PC-3 (cell line): ENCODE measurements at regions not wholly inside any gene's neighbourhood (a gene's known extent, or its start where the extent isn't known, plus 50 kb on each side); places are given as distances from the start of the nearest gene placed in this dataset.
"Not testable (repeated sequence)": the region's sequence is repeated elsewhere in the genome, so short reads cannot be mapped to it uniquely, and the experiment has no call there.

Experiments
- ATAC-seq: fragments of 200-7000 bp; cut with Tn5 transposase; 2 replicates; pipeline ENCODE4 v1.9.1; 2020; ENCODE audit warnings: mild to moderate bottlenecking, moderate library complexity
- BruUV-seq: library from RNA; stranded (reverse); fragments of 400-500 nt; replicated peaks from 2 replicates; lab custom pipeline; 2021; lab: Mats Ljungman, UMichigan
- CTCF ChIA-PET: fragments of 300-600 bp; sonication (Branson Sonifier 250); formaldehyde crosslinking; loops from one replicate; lab custom pipeline; 2022; ENCODE audit warnings: antibody characterized with exemption; lab: Charles Lee
- POLR2A ChIA-PET: fragments of 300-600 bp; sonication (Branson Sonifier 250); formaldehyde crosslinking; loops from one replicate; lab custom pipeline; 2022; ENCODE audit warnings: antibody characterized with exemption; ENCODE audit not compliant: unreplicated experiment; lab: Charles Lee
- DNase-seq: peaks from one replicate; pipeline ENCODE4 v3.0.0-alpha.2; 2015
- H2AFZ ChIP-seq: fragments of 300-600 bp; sonication (generic); 2 replicates; pipeline ENCODE4 v1.6.0; 2016; ENCODE audit warnings: antibody characterized with exemption, low read length
- H3F3A ChIP-seq: fragments of 300-600 bp; sonication (generic); one replicate; pipeline ENCODE4 v1.6.0; 2017; ENCODE audit warnings: antibody characterized with exemption, low read length, control low read depth, mild to moderate bottlenecking; ENCODE audit not compliant: unreplicated experiment
- H3K27ac ChIP-seq: fragments of 300-600 bp; sonication (generic); 2 replicates; pipeline ENCODE4 v1.5.1; 2016; ENCODE audit warnings: mild to moderate bottlenecking, low read length
- H3K27me3 ChIP-seq: fragments of 300-600 bp; sonication (generic); 2 replicates; pipeline ENCODE4 v1.6.1; 2016; ENCODE audit warnings: low read length, mixed read lengths
- H3K36me3 ChIP-seq: fragments of 300-600 bp; sonication (generic); 2 replicates; pipeline ENCODE4 v1.6.1; 2016; ENCODE audit warnings: low read depth, mixed run types, low read length, mixed read lengths
- H3K4me1 ChIP-seq: fragments of 300-600 bp; sonication (generic); 2 replicates; pipeline ENCODE4 v1.5.1; 2016; ENCODE audit warnings: low read length; ENCODE audit not compliant: insufficient read depth
- H3K4me2 ChIP-seq: fragments of 300-600 bp; sonication (generic); 2 replicates; pipeline ENCODE4 v1.6.0; 2016; ENCODE audit warnings: low read length
- H3K4me3 ChIP-seq: fragments of 300-600 bp; sonication (generic); 2 replicates; pipeline ENCODE4 v1.5.1; 2016; ENCODE audit warnings: mild to moderate bottlenecking, low read length, mixed read lengths
- H3K79me2 ChIP-seq: fragments of 300-600 bp; sonication (generic); 2 replicates; pipeline ENCODE4 v1.6.1; 2017; ENCODE audit warnings: low read length, mixed read lengths
- H3K9ac ChIP-seq: fragments of 300-600 bp; sonication (generic); 2 replicates; pipeline ENCODE4 v1.6.0; 2016; ENCODE audit warnings: mild to moderate bottlenecking, low read length
- H3K9me2 ChIP-seq: fragments of 300-600 bp; sonication (generic); replicated peaks from 2 replicates; pipeline ENCODE4 v1.6.1; 2016; ENCODE audit warnings: mixed run types, low read length, mixed read lengths
- H3K9me3 ChIP-seq: fragments of 300-600 bp; sonication (generic); 2 replicates; pipeline ENCODE4 v1.6.1; 2016; ENCODE audit warnings: low read length, mixed read lengths
- H4K20me1 ChIP-seq: fragments of 300-600 bp; sonication (generic); 2 replicates; pipeline ENCODE4 v1.6.1; 2016; ENCODE audit warnings: low read length, mixed read lengths
- CTCF ChIP-seq: fragments of 300-600 bp; sonication (generic); conservative IDR thresholded peaks from 2 replicates; pipeline ENCODE4 v1.5.1; 2017; ENCODE audit warnings: antibody characterized with exemption, low read depth, mild to moderate bottlenecking, low read length
- EZH2 ChIP-seq: fragments of 300-600 bp; sonication (generic); IDR thresholded peaks from one replicate; pipeline ENCODE4 v1.6.1; 2017; ENCODE audit warnings: antibody characterized with exemption, mild to moderate bottlenecking, low read length; ENCODE audit not compliant: unreplicated experiment
- EZH2phosphoT487 ChIP-seq: fragments of 300-600 bp; sonication (generic); IDR thresholded peaks from 2 replicates; pipeline ENCODE4 v1.6.1; 2018; ENCODE audit warnings: mild to moderate bottlenecking, antibody characterized with exemption, low read length, borderline replicate concordance
- intact Hi-C: fragments of 100-400 bp; cut with micrococcal nuclease; formaldehyde crosslinking; loops from 2 replicates; pipeline ENCODE4 v1.9.0; 2023

GRCh38 chr3:170680593-170680992, 94.7 kb upstream of the SLC7A14 start:
- no peaks in the 10 kb centered on the region for H4K20me1 ChIP-seq
- TF ChIP-seq EZH2 (no peak), CTCF (no peak), EZH2phosphoT487 (no peak)
- intact Hi-C loops: no loop called here
- CTCF ChIA-PET: no interaction called here
- no peaks in the 10 kb centered on the region for H3F3A ChIP-seq
- no peaks in the 10 kb centered on the region for H3K79me2 ChIP-seq
- H3K36me3 ChIP-seq: no peaks in the 10 kb centered on the region
- DNase-seq (no peak), ATAC-seq (no peak)
- no peak overlapping the region for H3K9ac ChIP-seq
- H3K27me3 ChIP-seq: no peaks in the 10 kb centered on the region
- H3K4me3 ChIP-seq: no peak overlapping the region
- POLR2A ChIA-PET: no interaction called here
- no peaks in the 10 kb centered on the region for H3K4me1 ChIP-seq
- BruUV-seq: no TSS peak
- no peaks in the 10 kb centered on the region for H3K9me3 ChIP-seq
- no peak overlapping the region for H2AFZ ChIP-seq
- H3K9me2 ChIP-seq: no peaks in the 10 kb centered on the region
- H3K27ac ChIP-seq: no peak overlapping the region
- H3K4me2 ChIP-seq: no peak overlapping the region

GRCh38 chr3:170679190-170679589, 93.3 kb upstream of the SLC7A14 start:
- H4K20me1 ChIP-seq: no peaks in the 10 kb centered on the region
- no peak overlapping the region for H3K9ac ChIP-seq
- H3K9me3 ChIP-seq: no peaks in the 10 kb centered on the region
- no peaks in the 10 kb centered on the region for H3K36me3 ChIP-seq
- TF ChIP-seq EZH2phosphoT487 (no peak), EZH2 (no peak), CTCF (no peak)
- no peaks in the 10 kb centered on the region for H3K79me2 ChIP-seq
- H3K27me3 ChIP-seq: no peaks in the 10 kb centered on the region
- ATAC-seq: no peak
- no peaks in the 10 kb centered on the region for H3F3A ChIP-seq
- ChIA-PET POLR2A (no interaction called here), CTCF (no interaction called here)
- no peak for DNase-seq
- no peak overlapping the region for H3K4me3 ChIP-seq
- H3K9me2 ChIP-seq: no peaks in the 10 kb centered on the region
- no peak overlapping the region for H3K4me2 ChIP-seq
- intact Hi-C loops: no loop called here
- BruUV-seq: no TSS peak
- H3K27ac ChIP-seq: no peak overlapping the region
- H3K4me1 ChIP-seq: no peaks in the 10 kb centered on the region
- no peak overlapping the region for H2AFZ ChIP-seq

- Histone ChIP-seq H3K27ac (no peak overlapping the region), H3F3A (no peaks in the 10 kb centered on the region), H3K27me3 (no peaks in the 10 kb centered on the region), H3K4me3 (no peak overlapping the region), H3K79me2 (no peaks in the 10 kb centered on the region), H2AFZ (no peak overlapping the region), H3K9me3 (no peaks in the 10 kb centered on the region), H3K9me2 (no peaks in the 10 kb centered on the region), H3K9ac (no peak overlapping the region), H4K20me1 (no peaks in the 10 kb centered on the region), H3K4me2 (no peak overlapping the region), H3K4me1 (no peaks in the 10 kb centered on the region), H3K36me3 (no peaks in the 10 kb centered on the region)
- no TSS peak for BruUV-seq
- ATAC-seq (no peak), DNase-seq (no peak)
- TF ChIP-seq EZH2: no peak
- TF ChIP-seq EZH2phosphoT487: no peak
- no peak for TF ChIP-seq CTCF
- ChIA-PET POLR2A (no interaction called here), CTCF (no interaction called here)
- intact Hi-C loops: no loop called here
These were observed 84.6 kb upstream of the SLC7A14 start for GRCh38 chr3:170670504-170670903.

GRCh38 chr3:170662986-170663385, 77.1 kb upstream of the SLC7A14 start:
- H3K4me3 ChIP-seq, intact Hi-C loops, H3F3A ChIP-seq, ATAC-seq, H3K79me2 ChIP-seq, CTCF ChIA-PET, H3K9me3 ChIP-seq, BruUV-seq, H4K20me1 ChIP-seq, DNase-seq, H3K27ac ChIP-seq, POLR2A ChIA-PET, H3K36me3 ChIP-seq, H3K27me3 ChIP-seq, H3K9me2 ChIP-seq, H2AFZ ChIP-seq, H3K9ac ChIP-seq, H3K4me1 ChIP-seq, H3K4me2 ChIP-seq: not testable (repeated sequence)
